HepG2 (cell line): ENCODE measurements at regions not wholly inside any gene's neighbourhood (a gene's known extent, or its start where the extent isn't known, plus 50 kb on each side); places are given as distances from the start of the nearest gene placed in this dataset.

ENCODE experiments used
- ATAC-seq: fragments of 200-7000 bp; cut with Tn5 transposase; 3 replicates; pipeline ENCODE4 v1.9.1; 2020; ENCODE audit warnings: mild to moderate bottlenecking, moderate library complexity
- BruUV-seq: library from RNA; stranded (reverse); fragments of 400-500 nt; replicated peaks from 2 replicates; lab custom pipeline; 2021; lab: Mats Ljungman, UMichigan
- CTCF ChIA-PET: fragments of 300-600 bp; formaldehyde crosslinking; extraction: SDS; loops from one replicate; lab custom pipeline; 2021; ENCODE audit warnings: low total read pairs, inconsistent platforms, low intra/inter-chr PET ratio; lab: Yijun Ruan, JAX
- POLR2A ChIA-PET: fragments of 350-600 bp; sonication (Branson Sonifier 250); formaldehyde crosslinking; loops from one replicate; lab custom pipeline; 2020; ENCODE audit warnings: antibody characterized with exemption, inconsistent platforms; lab: Yijun Ruan, JAX
- DNase-seq: peaks from one replicate; pipeline ENCODE4 v3.0.0-alpha.2; 2015; ENCODE audit warnings: low spot score
- FAIRE-seq: peaks from 3 replicates; lab custom pipeline; 2011; peaks lifted over from hg19 to GRCh38; lab: Jason Lieb, UNC
- H2AFZ ChIP-seq: one replicate; pipeline ENCODE4 v1.6.1; 2011; ENCODE audit warnings: low read length, inconsistent platforms
- H3K27ac ChIP-seq: fragments of 300-600 bp; 3 replicates; pipeline ENCODE4 v1.8.0; 2011; ENCODE audit warnings: mixed run types, mild to moderate bottlenecking, mixed read lengths, low read length, inconsistent platforms; ENCODE audit not compliant: insufficient read depth; ENCODE audit errors: extremely low read length
- H3K27me3 ChIP-seq, 2 experiments: fragments of 200-600 bp in 1 of 2; 2 replicates in 1 of 2; 3 replicates in 1 of 2; pipeline versions ENCODE4 v1.6.0 to v1.8.0; 2011; ENCODE audit warnings: low read length in 2 of 2, mild to moderate bottlenecking in 2 of 2, moderate library complexity in 2 of 2, inconsistent platforms in 1 of 2; ENCODE audit not compliant: insufficient read depth in 2 of 2, control insufficient read depth in 1 of 2
- H3K36me3 ChIP-seq, 2 experiments: fragments of 200-600 bp in 1 of 2; replicated peaks in 1 of 2; 2 replicates in 1 of 2; 3 replicates in 1 of 2; pipeline versions ENCODE4 v1.5.1 to v1.8.0; 2011; ENCODE audit warnings: low read length in 2 of 2, inconsistent platforms in 1 of 2; ENCODE audit not compliant: insufficient read depth in 2 of 2, control insufficient read depth in 1 of 2
- H3K4me1 ChIP-seq: 2 replicates; pipeline ENCODE4 v1.5.1; 2012; ENCODE audit warnings: low read length, inconsistent platforms; ENCODE audit not compliant: insufficient read depth
- H3K4me2 ChIP-seq: 2 replicates; pipeline ENCODE4 v1.6.0; 2011; ENCODE audit warnings: low read depth, low read length, inconsistent platforms
- H3K4me3 ChIP-seq, 3 experiments: fragments of 200-600 bp in 1 of 3; sonication (generic), shearing (Covaris generic) in 1 of 3; replicated peaks in 1 of 3; 2 replicates each; pipeline ENCODE4 v1.5.1; 2011 to 2016; ENCODE audit warnings: low read length in 3 of 3, inconsistent platforms in 2 of 3, low read depth in 2 of 3, mild to moderate bottlenecking in 2 of 3, control low read depth in 1 of 3, mixed read lengths in 1 of 3; ENCODE audit not compliant: insufficient read depth in 1 of 3
- H3K79me2 ChIP-seq: one replicate; pipeline ENCODE4 v1.6.1; 2011; ENCODE audit warnings: low read length, inconsistent platforms; ENCODE audit not compliant: insufficient read depth
- H3K9ac ChIP-seq: 2 replicates; pipeline ENCODE4 v1.6.0; 2011; ENCODE audit warnings: mild to moderate bottlenecking, low read depth, low read length, inconsistent platforms; ENCODE audit not compliant: insufficient read depth
- H3K9me3 ChIP-seq: 2 replicates; pipeline ENCODE4 v1.5.1; 2012; ENCODE audit warnings: mild to moderate bottlenecking, low read length
- H4K20me1 ChIP-seq: 2 replicates; pipeline ENCODE4 v1.6.0; 2011; ENCODE audit warnings: inconsistent platforms, mild to moderate bottlenecking, low read length, moderate library complexity; ENCODE audit not compliant: insufficient read depth
- CHD2 ChIP-seq: IDR thresholded peaks from 2 replicates; pipeline ENCODE4 v1.6.1; 2011; ENCODE audit warnings: low read depth, low read length, improper control_type of control experiment
- HMG20B ChIP-seq: conservative IDR thresholded peaks from 2 replicates; pipeline ENCODE4 v1.6.1; 2016; ENCODE audit warnings: missing genetic modification reagents, missing compliant biosample characterization
- THAP11 ChIP-seq: IDR thresholded peaks from 2 replicates; pipeline ENCODE4 v1.6.1; 2016; ENCODE audit warnings: missing biosample characterization, missing genetic modification reagents
- ZFP41 ChIP-seq: sonication (generic); formaldehyde crosslinking; IDR thresholded peaks from 2 replicates; pipeline ENCODE4 v1.4.0; 2020; ENCODE audit warnings: mild to moderate bottlenecking, missing genetic modification reagents, borderline replicate concordance
- ZNF160 ChIP-seq: sonication (generic); formaldehyde crosslinking; IDR thresholded peaks from 2 replicates; pipeline ENCODE4 v1.8.0; 2022; ENCODE audit warnings: mild to moderate bottlenecking, inconsistent platforms, missing genetic modification reagents
- ZNF225 ChIP-seq: sonication (generic); formaldehyde crosslinking; IDR thresholded peaks from 2 replicates; pipeline ENCODE4 v1.4.0; 2020; ENCODE audit warnings: mild to moderate bottlenecking, missing genetic modification reagents
- ZNF30 ChIP-seq: sonication (generic); formaldehyde crosslinking; IDR thresholded peaks from 2 replicates; pipeline ENCODE4 v1.5.0; 2020; ENCODE audit warnings: mild to moderate bottlenecking, missing genetic modification reagents
- ZNF512B ChIP-seq: sonication (generic); formaldehyde crosslinking; IDR thresholded peaks from 2 replicates; pipeline ENCODE4 v1.5.1; 2020; ENCODE audit warnings: missing genetic modification reagents, mild to moderate bottlenecking, borderline replicate concordance
- ZNF788 ChIP-seq: sonication (generic); formaldehyde crosslinking; IDR thresholded peaks from 2 replicates; pipeline ENCODE4 v1.5.0; 2020; ENCODE audit warnings: mild to moderate bottlenecking, missing genetic modification reagents, borderline replicate concordance
- ZUFSP ChIP-seq: sonication (generic); formaldehyde crosslinking; IDR thresholded peaks from 2 replicates; pipeline ENCODE4 v1.9.0; 2021; ENCODE audit warnings: missing genetic modification reagents, mild to moderate bottlenecking, borderline replicate concordance
- ZZZ3 ChIP-seq: sonication (generic); formaldehyde crosslinking; IDR thresholded peaks from 2 replicates; pipeline ENCODE4 v1.4.0; 2020; ENCODE audit warnings: missing genetic modification reagents, mild to moderate bottlenecking, borderline replicate concordance
- WGBS: methylation state at CpG from one replicate; pipeline ENCODE4 v1.1.6; 2017; ENCODE audit warnings: low lambda C conversion rate; 5-methylcytosine and 5-hydroxymethylcytosine counted together
- in situ Hi-C: cut with HindIII; loops from 2 replicates; pipeline ENCODE4 v1.10.0; 2017; ENCODE audit warnings: low pct_unique_long_range_greater_than_20kb; ENCODE audit not compliant: extremely low pct_ligation_motif_present
- intact Hi-C: fragments of 100-400 bp; cut with micrococcal nuclease; formaldehyde crosslinking; loops from one replicate; pipeline ENCODE4 v1.10.0; 2022; ENCODE audit not compliant: unreplicated experiment
- TF ChIP-seq, protein P1 (sequence below): sonication (generic); formaldehyde crosslinking; IDR thresholded peaks from 2 replicates; pipeline ENCODE4 v1.5.0; 2020; ENCODE audit warnings: missing genetic modification reagents
- TF ChIP-seq, protein P2 (sequence below): sonication (generic); formaldehyde crosslinking; IDR thresholded peaks from 2 replicates; pipeline ENCODE4 v1.5.0; 2020; ENCODE audit warnings: mild to moderate bottlenecking, missing genetic modification reagents, borderline replicate concordance

DNA sequence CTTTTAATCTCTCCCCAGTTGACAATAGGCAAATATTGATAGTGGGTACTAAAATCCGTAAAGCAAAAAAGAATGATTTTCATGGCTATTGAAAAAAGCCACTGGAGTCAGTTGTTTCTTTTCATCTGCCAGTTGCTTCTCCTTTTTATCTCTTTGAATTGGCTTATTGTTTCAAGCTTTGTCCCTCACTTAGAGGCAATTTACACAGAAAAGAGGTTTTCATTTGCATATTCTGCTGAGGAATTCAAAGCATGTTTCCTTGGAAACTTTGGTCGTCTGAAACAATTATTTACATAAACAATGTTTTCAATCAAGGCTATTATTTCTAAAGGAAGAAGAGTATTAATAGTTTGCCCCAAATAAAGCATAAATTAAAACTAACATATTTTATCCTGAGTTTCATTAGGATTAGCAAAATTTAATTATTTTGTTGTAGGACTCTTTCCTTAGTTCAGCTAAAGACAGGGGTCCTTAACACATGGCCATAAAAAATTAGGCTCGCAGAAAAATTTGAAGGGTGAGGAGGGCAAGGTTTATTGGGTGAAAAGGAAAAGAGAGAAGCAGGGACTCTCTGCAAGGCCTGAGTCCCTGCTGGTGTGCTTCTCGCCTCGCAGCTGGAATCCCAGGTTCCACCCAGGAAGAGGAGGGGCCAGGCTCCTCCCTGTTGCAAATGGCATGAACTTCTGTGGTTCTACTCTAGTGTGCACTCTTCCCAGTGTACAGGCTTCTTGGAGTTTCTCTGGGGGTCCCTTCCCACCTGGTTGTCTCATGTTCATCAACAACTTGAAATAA is 138.8 kb upstream of the LAMA2 start:
- under 1% methylated on average over 5 of the region's 5 CpGs for WGBS
- BruUV-seq, result no TSS peak
- Histone ChIP-seq H3K79me2 (no peaks in the 10 kb centered on the region), H3K9ac (no peak overlapping the region), H3K27ac (no peak overlapping the region), H2AFZ (no peak overlapping the region), H3K9me3 (no peaks in the 10 kb centered on the region), H3K4me1 (no peaks in the 10 kb centered on the region), H3K27me3 (peaks cover 0 to 1% of the 10 kb centered on the region in 2 experiments; a peak in 2 of 5 replicates), H3K4me2 (no peak overlapping the region), H4K20me1 (no peaks in the 10 kb centered on the region), H3K4me3 (no peak overlapping the region), H3K36me3 (no peaks in the 10 kb centered on the region)
- TF ChIP-seq CHD2 (no peak), ZNF788 (CRISPR knock-in tag) (no peak), ZUFSP (no peak), THAP11 (CRISPR knock-in tag) (no peak), ZNF30 (CRISPR knock-in tag) (no peak), ZFP41 (CRISPR knock-in tag) (no peak), ZNF225 (CRISPR knock-in tag) (no peak), ZNF160 (no peak), ZZZ3 (CRISPR knock-in tag) (no peak), HMG20B (CRISPR knock-in tag) (no peak), ZNF512B (CRISPR knock-in tag) (no peak)
- TF ChIP-seq, protein P1, sequence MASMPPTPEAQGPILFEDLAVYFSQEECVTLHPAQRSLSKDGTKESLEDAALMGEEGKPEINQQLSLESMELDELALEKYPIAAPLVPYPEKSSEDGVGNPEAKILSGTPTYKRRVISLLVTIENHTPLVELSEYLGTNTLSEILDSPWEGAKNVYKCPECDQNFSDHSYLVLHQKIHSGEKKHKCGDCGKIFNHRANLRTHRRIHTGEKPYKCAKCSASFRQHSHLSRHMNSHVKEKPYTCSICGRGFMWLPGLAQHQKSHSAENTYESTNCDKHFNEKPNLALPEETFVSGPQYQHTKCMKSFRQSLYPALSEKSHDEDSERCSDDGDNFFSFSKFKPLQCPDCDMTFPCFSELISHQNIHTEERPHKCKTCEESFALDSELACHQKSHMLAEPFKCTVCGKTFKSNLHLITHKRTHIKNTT (CRISPR knock-in tag), result no peak
- TF ChIP-seq, protein P2, sequence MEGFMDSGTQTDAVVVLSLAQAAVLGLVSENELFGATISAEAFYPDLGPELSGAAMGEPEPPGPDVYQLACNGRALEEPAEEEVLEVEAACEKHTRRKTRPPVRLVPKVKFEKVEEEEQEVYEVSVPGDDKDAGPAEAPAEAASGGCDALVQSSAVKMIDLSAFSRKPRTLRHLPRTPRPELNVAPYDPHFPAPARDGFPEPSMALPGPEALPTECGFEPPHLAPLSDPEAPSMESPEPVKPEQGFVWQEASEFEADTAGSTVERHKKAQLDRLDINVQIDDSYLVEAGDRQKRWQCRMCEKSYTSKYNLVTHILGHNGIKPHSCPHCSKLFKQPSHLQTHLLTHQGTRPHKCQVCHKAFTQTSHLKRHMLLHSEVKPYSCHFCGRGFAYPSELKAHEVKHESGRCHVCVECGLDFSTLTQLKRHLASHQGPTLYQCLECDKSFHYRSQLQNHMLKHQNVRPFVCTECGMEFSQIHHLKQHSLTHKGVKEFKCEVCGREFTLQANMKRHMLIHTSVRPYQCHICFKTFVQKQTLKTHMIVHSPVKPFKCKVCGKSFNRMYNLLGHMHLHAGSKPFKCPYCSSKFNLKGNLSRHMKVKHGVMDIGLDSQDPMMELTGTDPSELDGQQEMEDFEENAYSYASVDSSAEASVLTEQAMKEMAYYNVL (CRISPR knock-in tag), result no peak
- FAIRE-seq, result no peak
- in situ Hi-C loops (no loop called here), intact Hi-C loops (no loop called here)
- no peak for ATAC-seq
- DNase-seq, result no peak
- CTCF ChIA-PET, result no interaction called here
- POLR2A ChIA-PET, result no interaction called here
